Pancreas (tissue), 10 donors: ENCODE measurements at regions not wholly inside any gene's neighbourhood (a gene's known extent, or its start where the extent isn't known, plus 50 kb on each side); places are given as distances from the start of the nearest gene placed in this dataset.

ENCODE experiments used
- ATAC-seq, 4 donors: fragments of 200-7000 bp; cut with Tn5 transposase; one replicate each; pipeline versions ENCODE4 v1.8.0 to v1.9.1; 2020; ENCODE audit warnings: mild to moderate bottlenecking in 4 of 4, moderate library complexity in 4 of 4
- DNase-seq, 6 donors: peaks; one replicate each; pipeline ENCODE4 v3.0.0-alpha.2; 2020
- FAIRE-seq: peaks from 2 replicates; lab custom pipeline; 2012; peaks lifted over from hg19 to GRCh38; lab: Jason Lieb, UNC
- H3K27ac ChIP-seq, 4 donors: fragments of 200-600 bp; sonication (generic); 1 replicate in 3 of 4; 2 replicates in 1 of 4; pipeline versions ENCODE4 v1.5.0 to v1.8.0; 2020
- H3K27me3 ChIP-seq, 4 donors: fragments of 200-600 bp; one replicate each; pipeline ENCODE4 v1.8.0; 2021
- H3K36me3 ChIP-seq, 3 donors: fragments of 200-600 bp; sonication (generic) in 1 of 3; one replicate each; pipeline versions ENCODE4 v1.5.0 to v1.8.0; 2020 to 2021
- H3K4me1 ChIP-seq, 3 donors: fragments of 200-600 bp; one replicate each; pipeline ENCODE4 v1.8.0; 2021
- H3K4me3 ChIP-seq, 4 donors: fragments of 200-600 bp; sonication (generic) in 2 of 4; one replicate each; pipeline versions ENCODE4 v1.5.0 to v1.8.0; 2020 to 2021
- H3K9me3 ChIP-seq, 4 donors: fragments of 200-600 bp; one replicate each; pipeline ENCODE4 v1.8.0; 2021
- WGBS, 2 donors: extraction: QIAGEN DNeasy Blood & Tissue Kit; methylation state at CpG; one replicate each; pipeline ENCODE4 v1.1.7; 2013; 5-methylcytosine and 5-hydroxymethylcytosine counted together
- intact Hi-C, 3 donors: fragments of 100-400 bp; cut with DNase I; formaldehyde crosslinking; loops; one replicate each; pipeline versions ENCODE4 v1.11.1 to v1.14.2; 2022
- TF ChIP-seq, protein P1 (sequence below), 4 donors: fragments of 200-600 bp; sonication (generic) in 3 of 4; IDR thresholded peaks; one replicate each; pipeline versions ENCODE4 v1.5.0 to v1.8.0; 2021; ENCODE audit warnings: antibody characterized with exemption in 4 of 4
- donor health status: healthy with polysubstance abuse.
- donor health status: DM: no; HTN: no; CAD: no; lungs with moderate emphysema.
- donor health status: DM: no; HTN: no; CAD: no.
- donor health status: control.
- donor health status: control.
- donor health status: Bipolar disorder and iron deficiency.
- donor health status: DM: yes; HTN: yes; CAD: no.
- donor health status: DM: no; HTN: no; CAD: no.
- donor health status: DM: no; HTN: no; CAD: no.
- donor health status: DM: yes; HTN: yes; CAD: no.

DNA sequence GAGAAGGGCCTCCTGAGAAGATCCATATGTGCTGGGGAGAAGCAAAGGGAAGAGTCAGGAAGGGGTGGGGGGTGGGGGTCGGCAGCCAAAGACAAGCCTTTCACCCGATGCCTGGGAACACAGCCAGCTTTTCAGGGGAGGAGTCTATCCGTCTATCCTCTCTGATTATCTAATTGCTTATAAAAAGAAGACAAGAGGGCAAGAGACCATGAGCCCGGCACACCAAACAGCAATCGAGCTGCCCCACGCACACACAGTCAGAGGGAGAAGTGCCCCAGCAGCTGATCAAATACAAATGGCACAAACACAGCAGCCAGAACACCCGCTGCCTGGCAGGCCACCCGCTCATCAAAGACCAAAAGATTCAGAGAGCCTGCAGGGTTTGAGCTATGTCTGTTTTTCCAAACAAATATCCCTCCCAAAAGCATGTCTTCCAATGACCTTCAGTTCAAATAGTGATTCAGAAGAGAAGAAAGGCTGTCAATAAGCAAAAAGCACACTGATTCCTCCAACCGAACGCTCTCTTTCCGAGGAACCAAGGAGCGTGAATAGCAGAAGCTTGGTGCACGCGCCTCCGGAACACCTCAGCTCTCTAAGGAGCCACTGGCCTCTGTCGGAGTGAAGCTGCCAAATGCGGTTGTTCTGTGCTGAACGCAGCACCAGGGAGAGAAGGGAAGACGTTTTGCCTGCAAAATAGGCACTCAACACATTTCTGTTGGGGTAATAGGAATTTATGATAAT is 419.2 kb downstream of the OCA2 start:
- no peaks in the 10 kb centered on the region for H3K9me3 ChIP-seq
- DNase-seq = no peak
- H3K36me3 ChIP-seq = no peaks in the 10 kb centered on the region
- H3K4me3 ChIP-seq = no peak overlapping the region
- H3K27me3 ChIP-seq = no peaks in the 10 kb centered on the region
- FAIRE-seq = no peak
- no peak overlapping the region for H3K27ac ChIP-seq
- TF ChIP-seq, protein P1, sequence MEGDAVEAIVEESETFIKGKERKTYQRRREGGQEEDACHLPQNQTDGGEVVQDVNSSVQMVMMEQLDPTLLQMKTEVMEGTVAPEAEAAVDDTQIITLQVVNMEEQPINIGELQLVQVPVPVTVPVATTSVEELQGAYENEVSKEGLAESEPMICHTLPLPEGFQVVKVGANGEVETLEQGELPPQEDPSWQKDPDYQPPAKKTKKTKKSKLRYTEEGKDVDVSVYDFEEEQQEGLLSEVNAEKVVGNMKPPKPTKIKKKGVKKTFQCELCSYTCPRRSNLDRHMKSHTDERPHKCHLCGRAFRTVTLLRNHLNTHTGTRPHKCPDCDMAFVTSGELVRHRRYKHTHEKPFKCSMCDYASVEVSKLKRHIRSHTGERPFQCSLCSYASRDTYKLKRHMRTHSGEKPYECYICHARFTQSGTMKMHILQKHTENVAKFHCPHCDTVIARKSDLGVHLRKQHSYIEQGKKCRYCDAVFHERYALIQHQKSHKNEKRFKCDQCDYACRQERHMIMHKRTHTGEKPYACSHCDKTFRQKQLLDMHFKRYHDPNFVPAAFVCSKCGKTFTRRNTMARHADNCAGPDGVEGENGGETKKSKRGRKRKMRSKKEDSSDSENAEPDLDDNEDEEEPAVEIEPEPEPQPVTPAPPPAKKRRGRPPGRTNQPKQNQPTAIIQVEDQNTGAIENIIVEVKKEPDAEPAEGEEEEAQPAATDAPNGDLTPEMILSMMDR (IDR thresholded peaks at IDR 0.05) = no peak
- 31 to 34% methylated on average over 19 of the region's 19 CpGs for WGBS, 2 donors
- H3K4me1 ChIP-seq = no peaks in the 10 kb centered on the region
- no peak for ATAC-seq
- intact Hi-C loops = loop anchor here in 1 of 3 donors (10.0 kb wide), 1 partner anchor 55 kb away; no protein-coding TSS in a partner anchor

DNA sequence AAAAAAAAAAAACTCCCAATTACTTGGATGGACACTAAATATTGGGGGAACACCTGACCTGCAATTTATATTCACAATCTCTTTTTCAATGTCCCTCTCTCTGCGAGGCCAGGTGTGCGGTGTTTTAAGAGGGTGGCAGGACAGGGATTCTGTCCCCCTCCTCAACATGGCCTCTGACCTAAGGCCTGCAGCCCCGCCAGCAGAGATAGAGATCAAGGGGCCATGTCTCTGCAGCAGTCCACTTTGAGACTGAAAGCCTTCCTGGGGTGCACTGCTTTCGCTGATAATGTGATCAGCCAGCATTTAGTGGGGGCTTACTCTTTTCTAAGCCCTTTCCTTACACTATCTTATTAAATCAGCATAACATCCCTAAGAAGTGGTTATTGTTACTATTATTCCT is 419.9 kb downstream of the OCA2 start:
- intact Hi-C loops = loop anchor here in 1 of 3 donors (10.0 kb wide), 1 partner anchor 56 kb away; no protein-coding TSS in a partner anchor
- FAIRE-seq (no peak), ATAC-seq (no peak), DNase-seq (no peak)
- H3K9me3 ChIP-seq = no peaks in the 10 kb centered on the region
- H3K4me3 ChIP-seq = no peak overlapping the region
- H3K27ac ChIP-seq = no peak overlapping the region
- H3K36me3 ChIP-seq = no peaks in the 10 kb centered on the region
- no peaks in the 10 kb centered on the region for H3K27me3 ChIP-seq
- H3K4me1 ChIP-seq = no peaks in the 10 kb centered on the region
- 84 to 97% methylated on average over 4 of the region's 4 CpGs for WGBS, 2 donors
- TF ChIP-seq, protein P1 (IDR thresholded peaks at IDR 0.05) = no peak

DNA sequence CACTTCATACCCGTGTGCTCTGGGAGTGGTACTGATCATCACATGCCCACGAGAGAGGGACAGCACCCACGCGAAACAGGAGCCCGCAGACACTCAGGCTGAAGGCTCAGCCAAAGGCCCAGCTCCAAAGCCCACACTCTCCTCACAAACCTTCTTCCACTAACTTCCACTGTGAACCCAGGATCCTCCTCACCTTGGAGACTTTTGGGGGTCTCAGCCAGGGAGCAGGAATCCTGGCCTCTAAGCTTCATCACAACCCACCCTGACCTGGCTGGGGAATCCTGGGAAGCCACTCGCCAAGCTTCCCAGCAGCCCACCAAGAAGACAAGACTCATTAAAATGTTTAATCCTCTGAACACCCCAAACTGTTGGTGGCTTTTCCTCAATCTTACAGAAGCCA is 421.2 kb downstream of the OCA2 start:
- Histone ChIP-seq H3K4me1 (no peaks in the 10 kb centered on the region), H3K4me3 (no peak overlapping the region), H3K27ac (no peak overlapping the region), H3K27me3 (no peaks in the 10 kb centered on the region), H3K9me3 (no peaks in the 10 kb centered on the region), H3K36me3 (no peaks in the 10 kb centered on the region)
- no peak for DNase-seq
- FAIRE-seq = no peak
- ATAC-seq = no peak
- 73 to 86% methylated on average over 6 of the region's 6 CpGs for WGBS, 2 donors
- TF ChIP-seq, protein P1 (IDR thresholded peaks at IDR 0.05) = no peak
- intact Hi-C loops = loop anchor here in 1 of 3 donors (10.0 kb wide), 1 partner anchor 57 kb away; no protein-coding TSS in a partner anchor

DNA sequence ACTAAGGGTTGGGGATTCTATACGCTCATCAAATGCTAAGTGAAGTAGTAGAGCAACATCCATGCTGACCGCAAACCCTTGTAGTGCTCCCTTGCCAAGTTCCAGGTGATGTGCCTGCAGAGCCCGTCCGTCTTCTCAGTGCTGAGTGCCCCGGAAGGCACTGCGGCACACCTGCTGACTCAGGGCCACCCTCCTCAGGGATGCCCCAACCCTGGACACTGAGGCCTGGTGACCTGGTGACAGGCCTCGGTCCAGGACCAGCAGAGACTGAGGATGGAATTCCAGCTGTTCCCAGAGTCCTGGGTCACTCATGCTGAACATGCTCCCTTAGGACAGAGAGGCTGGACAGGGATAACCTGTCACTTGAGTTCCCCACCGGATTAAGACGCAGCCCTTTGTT is 422.5 kb downstream of the OCA2 start:
- FAIRE-seq = no peak
- no peak for ATAC-seq
- no peak for DNase-seq

More for the DNA sequence above, 422.5 kb downstream of the OCA2 start:
- Histone ChIP-seq H3K27ac (no peak overlapping the region), H3K27me3 (no peaks in the 10 kb centered on the region), H3K36me3 (no peaks in the 10 kb centered on the region), H3K4me3 (no peak overlapping the region), H3K4me1 (no peaks in the 10 kb centered on the region), H3K9me3 (no peaks in the 10 kb centered on the region)
- TF ChIP-seq, protein P1 (IDR thresholded peaks at IDR 0.05) = no peak
- WGBS, 2 donors = 69 to 79% methylated on average over 9 of the region's 9 CpGs
- intact Hi-C loops = loop anchor here in 1 of 3 donors (10.0 kb wide), 1 partner anchor 58 kb away; no protein-coding TSS in a partner anchor
